Right atrium auricular region (tissue), 2 donors: ENCODE measurements at regions not wholly inside any gene's neighbourhood (a gene's known extent, or its start where the extent isn't known, plus 50 kb on each side); places are given as distances from the start of the nearest gene placed in this dataset.
"Not testable (repeated sequence)": the region's sequence is repeated elsewhere in the genome, so short reads cannot be mapped to it uniquely, and the experiment has no call there.

Source experiments
- DNase-seq: peaks from one replicate; pipeline ENCODE4 v3.0.0-alpha.2; 2019; ENCODE audit warnings: low spot score
- H3K27ac ChIP-seq, 2 donors: fragments of 200-600 bp; sonication (generic); 1 replicate in 1 of 2; 2 replicates in 1 of 2; pipeline ENCODE4 v1.5.1; 2016 to 2019
- H3K27me3 ChIP-seq, 2 donors: fragments of 200-600 bp; sonication (generic); one replicate each; pipeline versions ENCODE4 v1.5.1 to v1.6.0; 2017 to 2019
- H3K36me3 ChIP-seq: fragments of 200-600 bp; sonication (generic); one replicate; pipeline ENCODE4 v1.5.1; 2016
- H3K4me1 ChIP-seq, 2 donors: fragments of 200-600 bp; sonication (generic); one replicate each; pipeline versions ENCODE4 v1.5.1 to v1.6.0; 2017 to 2019
- H3K4me3 ChIP-seq, 2 donors: fragments of 200-600 bp; sonication (generic); 1 replicate in 1 of 2; 2 replicates in 1 of 2; pipeline ENCODE4 v1.5.1; 2017 to 2019; ENCODE audit warnings: mild to moderate bottlenecking in 1 of 2, moderate library complexity in 1 of 2
- H3K9me3 ChIP-seq, 2 donors: fragments of 200-600 bp; sonication (generic); one replicate each; pipeline ENCODE4 v1.5.1; 2019
- CTCF ChIP-seq, 2 donors: fragments of 200-600 bp; sonication (generic); IDR thresholded peaks; one replicate each; pipeline ENCODE4 v1.5.1; 2019; ENCODE audit warnings: antibody characterized with exemption in 2 of 2

- H3K9me3 ChIP-seq: peaks cover 0 to 3% of the 10 kb centered on the region in 2 donors
- no peaks in the 10 kb centered on the region for H3K4me1 ChIP-seq
- H3K4me3 ChIP-seq: no peak overlapping the region
- H3K27me3 ChIP-seq: no peaks in the 10 kb centered on the region
- no peaks in the 10 kb centered on the region for H3K36me3 ChIP-seq
- no peak overlapping the region for H3K27ac ChIP-seq
- no peak for DNase-seq
- no peak for TF ChIP-seq CTCF (IDR thresholded peaks at IDR 0.05)
Measured at GRCh38 chr10:124323111-124323725, 95.5 kb downstream of the OAT start.

GRCh38 chr10:124322191-124322980 is 96.3 kb downstream of the OAT start:
- Histone ChIP-seq H3K9me3 (peaks cover 0 to 3% of the 10 kb centered on the region in 2 donors), H3K4me3 (no peak overlapping the region), H3K36me3 (no peaks in the 10 kb centered on the region), H3K27me3 (no peaks in the 10 kb centered on the region), H3K27ac (no peak overlapping the region), H3K4me1 (no peaks in the 10 kb centered on the region)
- no peak for DNase-seq
- TF ChIP-seq CTCF (IDR thresholded peaks at IDR 0.05): no peak

DNA sequence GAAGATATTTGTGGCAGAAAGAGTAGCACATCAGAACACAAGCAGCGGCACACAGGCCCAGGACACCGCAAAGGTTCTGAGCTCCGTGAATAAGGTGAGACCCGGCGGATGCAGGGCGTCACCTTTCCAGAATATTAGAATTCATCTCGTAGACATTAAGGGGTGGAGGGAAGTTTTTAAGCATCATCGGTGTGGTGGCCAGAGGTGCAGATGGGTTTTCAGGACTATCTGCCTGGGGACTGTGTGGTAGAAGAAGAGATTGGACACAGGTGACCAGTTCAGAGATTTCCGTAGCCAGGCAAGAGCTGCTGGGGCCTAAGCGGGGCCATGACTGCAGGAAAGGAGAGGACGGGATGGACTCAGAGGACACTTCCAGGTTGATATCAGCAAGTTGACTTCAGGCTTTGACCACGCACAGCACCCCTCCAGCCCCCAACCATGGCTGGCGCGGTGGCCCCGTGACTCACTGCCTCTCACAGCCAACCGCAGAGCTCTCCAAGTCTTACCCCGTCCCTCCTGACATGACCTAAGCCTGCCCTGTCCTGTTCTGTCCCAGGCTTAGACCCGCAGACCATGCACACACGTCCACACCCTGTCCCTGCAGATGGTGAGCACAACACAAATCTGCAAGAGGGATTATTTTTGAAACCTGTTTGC is 97.2 kb downstream of the OAT start:
- no peak overlapping the region for H3K27ac ChIP-seq
- no peaks in the 10 kb centered on the region for H3K27me3 ChIP-seq
- no peak overlapping the region for H3K4me3 ChIP-seq
- H3K9me3 ChIP-seq: peaks cover 0 to 3% of the 10 kb centered on the region in 2 donors
- no peaks in the 10 kb centered on the region for H3K4me1 ChIP-seq
- no peaks in the 10 kb centered on the region for H3K36me3 ChIP-seq
- TF ChIP-seq CTCF (IDR thresholded peaks at IDR 0.05): no peak
- DNase-seq: no peak

- Histone ChIP-seq H3K4me3 (no peak overlapping the region), H3K36me3 (no peaks in the 10 kb centered on the region), H3K27ac (no peak overlapping the region), H3K27me3 (no peaks in the 10 kb centered on the region), H3K4me1 (no peaks in the 10 kb centered on the region), H3K9me3 (peaks cover 0 to 3% of the 10 kb centered on the region in 2 donors)
- TF ChIP-seq CTCF (IDR thresholded peaks at IDR 0.05): no peak
- no peak for DNase-seq
Measured at GRCh38 chr10:124320778-124321432, 97.8 kb downstream of the OAT start.

GRCh38 chr10:124319926-124320391 is 98.8 kb downstream of the OAT start:
- Histone ChIP-seq H3K9me3 (peaks cover 0 to 3% of the 10 kb centered on the region in 2 donors), H3K27me3 (no peaks in the 10 kb centered on the region), H3K4me3 (no peak overlapping the region), H3K27ac (no peak overlapping the region), H3K36me3 (no peaks in the 10 kb centered on the region), H3K4me1 (no peaks in the 10 kb centered on the region)
- no peak for TF ChIP-seq CTCF (IDR thresholded peaks at IDR 0.05)
- no peak for DNase-seq

GRCh38 chr10:124319520-124319919 is 99.2 kb downstream of the OAT start:
- H3K4me1 ChIP-seq, H3K27ac ChIP-seq, H3K27me3 ChIP-seq, H3K4me3 ChIP-seq, DNase-seq, H3K36me3 ChIP-seq, H3K9me3 ChIP-seq: not testable (repeated sequence)
